GM10266 (cell line): ENCODE measurements at regions not wholly inside any gene's neighbourhood (a gene's known extent, or its start where the extent isn't known, plus 50 kb on each side); places are given as distances from the start of the nearest gene placed in this dataset.

Experiments
- DNase-seq: peaks from one replicate; pipeline ENCODE4 v3.0.0; 2012; ENCODE audit errors: extremely low spot score
- CTCF ChIP-seq: IDR thresholded peaks from 2 replicates; pipeline ENCODE4 v1.5.1; 2012; ENCODE audit warnings: mild to moderate bottlenecking, low read depth; ENCODE audit not compliant: control insufficient read depth, insufficient read depth; ENCODE audit errors: missing control alignments

GRCh38 chr6:147774856-147775255 lies 266.4 kb downstream of the SAMD5 start:
- DNase-seq = no peak
- no peak for TF ChIP-seq CTCF

- no peak for DNase-seq
- TF ChIP-seq CTCF = no peak
Measured at GRCh38 chr6:147776631-147777213, 268.2 kb downstream of the SAMD5 start.

- no peak for DNase-seq
- no peak for TF ChIP-seq CTCF
Measured at GRCh38 chr6:147779624-147780023, 271.1 kb downstream of the SAMD5 start.

GRCh38 chr6:147782302-147782701 lies 273.8 kb downstream of the SAMD5 start:
- no peak for DNase-seq
- no peak for TF ChIP-seq CTCF

- no peak for TF ChIP-seq CTCF
- no peak for DNase-seq
Measured at GRCh38 chr6:147784371-147784770, 275.9 kb downstream of the SAMD5 start.

GRCh38 chr6:147787417-147787816 lies 278.9 kb downstream of the SAMD5 start:
- no peak for DNase-seq
- TF ChIP-seq CTCF = no peak

- no peak for TF ChIP-seq CTCF
- no peak for DNase-seq
Measured at GRCh38 chr6:147789430-147789947, 281.0 kb downstream of the SAMD5 start.
